ENCODE measurements at regions not wholly inside any gene's neighbourhood (a gene's known extent, or its start where the extent isn't known, plus 50 kb on each side); places are given as distances from the start of the nearest gene placed in this dataset.

- TF ChIP-seq SIN3A (IDR thresholded peaks at IDR 0.05; ENCODE audit: borderline replicate concordance, low read depth, low read length): no peak
- TF ChIP-seq RORA (CRISPR knock-in tag; IDR thresholded peaks at IDR 0.05): no peak
- TF ChIP-seq PRDM4 (CRISPR knock-in tag; IDR thresholded peaks at IDR 0.05; ENCODE audit: borderline replicate concordance): no peak
- TF ChIP-seq GATA4 (IDR thresholded peaks at IDR 0.05; ENCODE audit: borderline replicate concordance, low read depth): no peak
- TF ChIP-seq SOX5 (CRISPR knock-in tag; IDR thresholded peaks at IDR 0.05; ENCODE audit: borderline replicate concordance): peak; percentile 52; the same call in 1 of the 2 replicates
- no peak for TF ChIP-seq STAT6 (CRISPR knock-in tag; IDR thresholded peaks at IDR 0.05; ENCODE audit: borderline replicate concordance)
- TF ChIP-seq HCFC1 (IDR thresholded peaks at IDR 0.05; ENCODE audit: low read depth, low read length): no peak
- no peak for TF ChIP-seq ZBTB3 (CRISPR knock-in tag; IDR thresholded peaks at IDR 0.05; ENCODE audit: borderline replicate concordance, low read depth)
- no peak for TF ChIP-seq CSRNP1 (CRISPR knock-in tag; IDR thresholded peaks at IDR 0.05)
- peak; percentile 87 for TF ChIP-seq RARA (CRISPR knock-in tag; IDR thresholded peaks at IDR 0.05)
- no peak for TF ChIP-seq ZBTB40 (IDR thresholded peaks at IDR 0.05)
- TF ChIP-seq ZBTB40 (CRISPR knock-in tag; IDR thresholded peaks at IDR 0.05): no peak; the same call in 1 of the 2 replicates
- no peak for TF ChIP-seq ARNT2 (CRISPR knock-in tag; IDR thresholded peaks at IDR 0.05; ENCODE audit: low read depth)
Measured at GRCh38 chr12:123062681-123063486, 82.4 kb downstream of the ARL6IP4 start (continued).

Measured in HepG2 (cell line).